ENCODE measurements at regions not wholly inside any gene's neighbourhood (a gene's known extent, or its start where the extent isn't known, plus 50 kb on each side); places are given as distances from the start of the nearest gene placed in this dataset.
"Not testable (repeated sequence)": the region's sequence is repeated elsewhere in the genome, so short reads cannot be mapped to it uniquely, and the experiment has no call there.

GRCh38 chr2:16741498-16741897 is 75.9 kb upstream of the CYRIA start:
- in situ Hi-C loops (cut with MboI; ENCODE audit: low sequenced_read_pairs): no loop called here

DNA sequence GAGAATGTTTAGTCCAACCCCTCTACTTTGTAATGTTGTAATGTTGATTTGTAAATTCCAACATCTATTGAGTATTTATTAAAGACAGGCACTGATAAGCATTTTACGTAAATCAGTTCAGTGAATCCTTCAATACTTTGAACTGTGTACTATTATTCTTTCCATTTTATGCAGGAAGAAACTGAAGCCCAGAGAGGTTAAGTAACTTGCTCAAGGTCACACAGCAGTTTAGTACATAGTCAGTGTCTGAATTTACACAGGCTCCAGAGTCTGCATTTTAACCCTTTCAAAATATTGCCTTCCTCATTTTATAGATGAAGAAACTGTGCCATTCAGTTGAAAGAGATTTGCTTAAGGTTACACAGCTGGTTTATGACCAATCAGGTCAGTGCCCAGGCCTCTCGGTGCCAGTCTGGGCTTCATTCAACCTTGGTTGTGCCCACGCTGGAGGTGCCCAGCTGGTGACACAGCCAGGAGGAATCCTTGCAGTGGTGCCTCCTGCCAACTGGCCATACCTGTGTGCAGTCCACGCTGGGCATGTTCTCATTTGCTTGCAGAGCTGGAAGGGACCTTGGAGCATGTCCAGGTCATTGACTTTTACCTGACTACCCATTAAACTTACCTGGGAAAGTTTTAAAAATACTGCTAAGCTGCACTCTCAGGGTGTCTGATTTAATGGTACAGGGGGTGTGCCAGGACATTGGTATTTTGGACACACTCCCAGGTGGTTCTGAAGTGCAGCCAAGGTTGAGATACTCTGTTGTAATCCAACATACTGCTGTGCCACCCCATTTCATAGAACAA is 74.3 kb upstream of the CYRIA start:
- in situ Hi-C loops (cut with MboI; ENCODE audit: low sequenced_read_pairs): no loop called here

DNA sequence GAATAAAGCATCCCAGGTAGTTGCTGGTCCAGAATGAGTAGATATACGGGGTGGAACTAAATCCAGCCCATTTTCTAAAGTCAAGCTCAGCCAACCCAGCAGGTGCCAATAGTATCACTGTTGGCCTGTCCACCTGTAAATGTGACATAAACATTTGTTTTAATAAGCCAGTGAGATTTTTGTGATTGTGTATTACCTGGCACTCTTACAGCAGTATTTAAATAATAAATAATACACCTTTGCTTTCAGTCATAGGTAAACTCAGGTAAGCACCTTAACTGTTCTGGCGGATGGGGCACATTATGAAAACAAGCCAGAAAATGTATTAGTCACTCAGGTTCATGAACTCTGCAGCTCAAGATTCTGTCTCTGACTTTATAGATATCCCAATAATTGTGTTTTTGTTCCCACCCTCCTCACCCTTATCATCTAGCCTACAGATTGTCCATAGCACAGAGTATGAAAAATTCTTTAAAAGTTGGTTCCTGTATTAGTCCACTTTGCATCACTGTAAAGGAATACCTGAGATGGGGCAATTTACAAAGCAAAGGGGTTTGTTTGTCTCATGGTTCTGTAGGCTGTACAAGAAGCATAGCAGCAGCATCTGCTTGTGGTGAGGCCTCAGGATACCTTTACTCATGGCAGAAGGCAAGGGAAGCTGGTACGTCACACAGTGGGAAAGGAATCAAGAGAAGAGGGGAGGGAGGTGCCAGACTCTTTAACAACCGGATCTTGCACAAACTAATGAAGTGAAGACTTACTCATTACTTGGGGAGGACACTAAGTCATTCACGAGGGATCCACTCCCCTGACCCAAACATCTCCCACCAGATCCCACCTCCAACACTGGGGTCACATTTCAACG is 73.0 kb upstream of the CYRIA start:
- in situ Hi-C loops (cut with MboI; ENCODE audit: low sequenced_read_pairs): no loop called here

GRCh38 chr2:16737812-16738211 is 72.2 kb upstream of the CYRIA start:
- in situ Hi-C loops (cut with MboI; ENCODE audit: low sequenced_read_pairs): no loop called here

DNA sequence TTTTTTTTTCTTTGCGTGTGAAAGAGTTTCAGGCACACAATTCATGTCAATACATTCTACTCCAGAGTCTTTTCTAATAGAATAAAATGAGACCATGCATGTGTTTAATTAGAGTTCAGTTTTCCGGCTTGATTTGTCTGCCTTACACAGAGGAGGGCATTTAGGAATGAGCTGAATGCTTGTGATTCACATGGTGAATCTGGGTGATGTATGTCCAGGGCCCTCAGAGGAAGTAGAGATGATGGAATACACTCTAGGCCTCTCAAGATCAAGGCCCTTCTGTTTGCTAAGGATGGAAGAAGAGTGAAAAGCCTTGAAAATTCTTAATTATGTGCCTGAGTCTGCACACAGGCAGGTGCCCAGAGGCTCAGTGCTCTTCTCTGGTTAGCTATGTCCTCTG is 71.0 kb upstream of the CYRIA start:
- in situ Hi-C loops (cut with MboI; ENCODE audit: low sequenced_read_pairs): no loop called here

- in situ Hi-C loops (cut with MboI; ENCODE audit: low sequenced_read_pairs): no loop called here
These were observed 63.7 kb upstream of the CYRIA start for GRCh38 chr2:16729335-16729734.

DNA sequence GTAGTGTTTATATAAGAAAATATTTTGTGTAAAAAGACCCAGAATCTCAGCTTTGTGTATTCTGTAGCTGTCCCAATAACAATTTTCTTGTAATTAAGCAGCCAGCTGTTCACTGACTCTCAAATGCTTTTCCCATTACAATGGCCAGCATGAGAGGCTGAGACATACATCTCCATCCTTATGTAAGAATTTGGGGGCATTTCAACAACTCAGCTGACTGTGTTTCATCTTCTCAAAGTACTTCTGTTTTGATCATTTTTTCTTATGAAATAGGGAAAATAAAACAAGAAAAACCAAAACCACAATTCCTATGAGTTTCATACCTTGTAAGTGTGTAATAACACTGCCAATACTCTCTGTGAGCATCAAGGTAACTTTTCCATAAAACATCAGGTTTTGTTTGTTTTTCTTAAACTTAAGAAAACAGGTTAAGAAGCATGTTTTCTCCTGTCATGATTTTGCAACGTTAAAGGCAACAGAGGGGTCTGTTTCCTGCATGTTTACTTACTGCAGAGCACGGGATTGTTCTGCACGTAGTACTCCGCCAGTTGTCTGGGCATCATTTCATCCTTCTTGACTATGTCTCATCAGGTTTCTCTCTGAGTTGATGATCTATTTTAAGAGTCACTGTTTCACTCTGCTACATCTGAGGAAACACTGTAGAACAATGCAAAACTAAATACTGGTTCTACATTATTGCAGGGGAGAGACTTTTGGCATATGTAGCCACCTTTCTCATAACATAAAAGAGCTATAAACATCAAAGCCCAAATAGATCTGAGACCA is 62.9 kb upstream of the CYRIA start:
- in situ Hi-C loops (cut with MboI; ENCODE audit: low sequenced_read_pairs): no loop called here

DNA sequence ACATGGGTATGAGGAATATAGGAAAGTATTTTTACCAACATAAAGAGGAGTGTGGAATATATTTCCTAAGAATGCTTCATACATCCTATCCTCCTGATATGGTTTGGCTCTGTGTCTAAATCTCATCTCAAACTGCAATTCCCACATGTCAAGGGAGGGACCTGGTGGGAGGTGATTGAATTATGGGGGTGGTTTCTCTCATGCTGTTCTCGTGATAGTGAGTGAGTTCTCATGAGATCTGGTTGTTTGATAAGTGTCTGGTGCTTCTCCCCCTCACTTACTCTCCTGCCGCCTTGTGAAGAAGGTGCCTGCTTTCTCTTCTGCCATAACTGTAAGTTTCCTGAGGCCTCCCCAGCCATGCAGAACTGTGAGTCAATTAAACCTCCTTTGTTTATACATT is 62.2 kb upstream of the CYRIA start:
- in situ Hi-C loops (cut with MboI; ENCODE audit: low sequenced_read_pairs): not testable (repeated sequence)

DNA sequence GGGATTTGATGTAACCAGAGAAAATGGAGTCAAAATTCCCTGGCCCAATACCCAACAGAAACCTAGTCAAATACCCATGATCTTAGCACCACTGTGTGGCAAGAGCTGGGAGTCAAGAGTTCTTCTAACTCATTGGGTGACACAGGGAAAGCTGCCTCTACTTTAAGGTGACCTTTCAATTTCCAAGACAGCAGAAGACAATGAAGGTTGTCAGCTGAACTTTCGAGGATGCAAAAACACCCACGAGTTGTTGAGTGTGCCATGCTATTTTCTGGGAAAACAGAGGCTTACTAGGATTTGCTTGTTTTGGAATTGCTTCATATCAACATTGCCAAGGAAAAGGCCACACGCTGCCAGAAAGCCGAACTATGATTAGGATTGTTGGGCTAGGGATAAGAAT is 61.6 kb upstream of the CYRIA start:
- in situ Hi-C loops (cut with MboI; ENCODE audit: low sequenced_read_pairs): no loop called here

GRCh38 chr2:16726577-16726976 is 60.9 kb upstream of the CYRIA start:
- in situ Hi-C loops (cut with MboI; ENCODE audit: low sequenced_read_pairs): no loop called here

DNA sequence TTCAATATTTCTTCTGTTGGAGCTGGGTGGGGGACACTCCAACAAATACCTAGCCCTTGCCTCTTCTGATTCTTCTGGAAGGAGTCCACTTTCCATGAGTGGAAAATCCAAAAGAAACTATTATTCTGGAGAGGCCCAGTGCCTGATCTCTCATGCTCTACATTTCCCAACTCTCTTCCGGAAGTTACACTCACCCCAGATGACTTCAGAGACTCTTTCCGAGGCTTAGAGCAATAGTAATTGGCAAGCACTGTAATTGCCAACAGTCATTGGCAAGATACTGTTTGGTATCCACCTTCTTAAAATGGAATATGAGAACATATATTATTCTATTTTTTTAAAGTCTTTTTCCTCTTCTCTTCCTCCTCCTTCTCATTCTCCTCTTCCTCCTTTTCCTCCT is 60.5 kb upstream of the CYRIA start:
- in situ Hi-C loops (cut with MboI; ENCODE audit: low sequenced_read_pairs): no loop called here

DNA sequence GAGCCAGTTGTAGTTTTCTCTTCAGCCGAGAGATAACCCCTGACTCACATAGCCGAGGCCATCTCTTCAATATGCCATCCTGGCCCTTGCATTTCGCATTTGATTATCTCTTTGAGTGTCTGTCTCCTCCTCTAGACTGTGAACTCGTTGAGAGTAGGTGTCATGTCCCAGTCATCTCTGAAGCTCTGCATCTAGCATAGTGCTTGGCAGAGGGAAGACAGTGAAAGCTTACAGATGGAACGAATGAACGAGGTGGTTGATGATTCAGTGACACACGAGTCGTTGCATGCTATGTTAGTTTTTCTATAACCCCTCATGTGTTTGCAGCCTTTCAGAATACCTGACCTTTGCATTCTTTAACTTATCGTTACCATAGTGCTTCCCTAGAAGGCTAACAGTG is 59.9 kb upstream of the CYRIA start:
- in situ Hi-C loops (cut with MboI; ENCODE audit: low sequenced_read_pairs): no loop called here

GRCh38 chr2:16722677-16723076 is 57.0 kb upstream of the CYRIA start:
- in situ Hi-C loops (cut with MboI; ENCODE audit: low sequenced_read_pairs): no loop called here

- in situ Hi-C loops (cut with MboI; ENCODE audit: low sequenced_read_pairs): no loop called here
These were observed 56.5 kb upstream of the CYRIA start for GRCh38 chr2:16722126-16722525.

- in situ Hi-C loops (cut with MboI; ENCODE audit: low sequenced_read_pairs): not testable (repeated sequence)
These were observed 55.9 kb upstream of the CYRIA start for GRCh38 chr2:16721529-16721928.

DNA sequence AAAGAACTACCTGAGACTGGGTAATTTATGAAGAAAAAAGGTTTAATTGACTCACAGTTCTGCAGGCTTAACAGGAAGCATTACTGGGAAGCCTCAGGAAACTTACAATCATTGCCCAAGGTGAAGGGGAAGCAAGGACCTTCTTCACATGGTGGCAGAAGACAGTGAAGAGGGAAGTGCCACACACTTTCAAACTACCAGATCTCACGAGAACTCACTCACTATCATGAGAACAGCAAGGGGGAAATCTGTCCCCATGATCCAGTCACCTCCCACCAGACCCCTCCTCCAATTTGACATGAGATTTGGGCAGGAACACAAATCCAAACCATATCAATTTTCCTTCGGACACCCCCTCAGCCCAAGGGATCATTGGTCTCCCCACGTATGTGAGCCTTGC is 55.1 kb upstream of the CYRIA start:
- in situ Hi-C loops (cut with MboI; ENCODE audit: low sequenced_read_pairs): not testable (repeated sequence)

GRCh38 chr2:16719485-16719808 is 53.8 kb upstream of the CYRIA start:
- in situ Hi-C loops (cut with MboI; ENCODE audit: low sequenced_read_pairs): loop anchor here (5.0 kb wide), 1 partner anchor 97 kb away; no protein-coding TSS in a partner anchor

DNA sequence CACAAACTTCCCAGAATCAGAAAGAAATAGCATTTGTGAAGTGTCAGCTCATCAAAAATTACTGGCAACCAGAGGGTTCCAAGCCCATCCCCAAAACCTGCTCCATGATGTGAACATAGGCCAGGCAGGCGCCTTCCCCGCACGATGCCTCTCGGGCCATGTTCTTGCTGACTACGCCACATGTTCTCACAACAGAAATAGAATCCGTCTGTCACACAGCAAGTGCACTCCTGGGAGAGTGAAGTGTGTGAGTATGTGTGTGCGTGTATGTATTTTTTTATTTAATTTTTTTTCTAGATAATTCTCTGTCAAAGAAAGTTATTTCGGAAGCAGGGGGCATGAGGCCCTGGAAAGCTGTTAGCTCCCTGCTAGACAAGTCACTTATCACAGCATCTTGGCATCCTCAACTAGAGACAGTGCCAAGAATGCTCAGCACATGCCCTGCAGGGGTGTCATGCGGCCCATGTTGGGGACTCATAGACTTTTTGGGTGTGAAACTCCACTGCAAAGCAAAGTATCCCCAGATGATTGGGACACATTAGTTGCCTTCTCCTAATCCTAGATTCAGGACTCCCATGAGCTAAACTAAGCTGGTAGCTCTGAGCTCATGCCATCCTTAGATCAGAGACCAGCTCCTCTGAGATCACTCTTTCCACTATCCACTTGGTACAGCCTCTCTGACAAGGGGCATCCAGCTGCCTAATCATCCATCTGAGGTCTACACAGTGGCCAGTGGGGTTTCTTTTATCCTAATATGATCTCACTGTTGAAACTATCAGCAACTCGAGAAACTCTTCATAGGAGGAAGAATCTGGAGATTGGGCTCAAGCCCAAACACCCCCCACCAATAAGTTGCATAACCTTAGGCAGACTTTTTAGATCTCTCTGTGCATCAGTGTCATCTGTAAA is 53.2 kb upstream of the CYRIA start:
- in situ Hi-C loops (cut with MboI; ENCODE audit: low sequenced_read_pairs): loop anchor here (5.0 kb wide), 1 partner anchor 97 kb away; no protein-coding TSS in a partner anchor

GRCh38 chr2:16717477-16717876 is 51.8 kb upstream of the CYRIA start:
- in situ Hi-C loops (cut with MboI; ENCODE audit: low sequenced_read_pairs): loop anchor here (5.0 kb wide), 1 partner anchor 95 kb away; no protein-coding TSS in a partner anchor

- in situ Hi-C loops (cut with MboI; ENCODE audit: low sequenced_read_pairs): loop anchor here (5.0 kb wide), 1 partner anchor 95 kb away; no protein-coding TSS in a partner anchor
These were observed 51.3 kb upstream of the CYRIA start for GRCh38 chr2:16716944-16717343.
